HCT116 (cell line): ENCODE measurements at regions not wholly inside any gene's neighbourhood (a gene's known extent, or its start where the extent isn't known, plus 50 kb on each side); places are given as distances from the start of the nearest gene placed in this dataset.

Source experiments
- POLR2A ChIP-seq: IDR thresholded peaks from 2 replicates; pipeline ENCODE4 v1.7.0; 2011; ENCODE audit warnings: borderline replicate concordance; ENCODE audit not compliant: insufficient read depth, insufficient read length; ENCODE audit errors: extremely low read depth
- TF ChIP-seq, protein P1 (sequence below), 3 experiments: fragments of 200-600 bp in 1 of 3; sonication (generic) in 1 of 3; IDR thresholded peaks in 2 of 3; conservative IDR thresholded peaks in 1 of 3; 2 replicates each; pipeline ENCODE4 v1.5.1; 2012 to 2017; ENCODE audit warnings: low read depth in 2 of 3, low read length in 2 of 3, antibody characterized with exemption in 1 of 3, borderline replicate concordance in 1 of 3, control low read depth in 1 of 3, mild to moderate bottlenecking in 1 of 3, mixed read lengths in 1 of 3, mixed run types in 1 of 3, moderate library complexity in 1 of 3; ENCODE audit not compliant: insufficient read depth in 1 of 3

DNA sequence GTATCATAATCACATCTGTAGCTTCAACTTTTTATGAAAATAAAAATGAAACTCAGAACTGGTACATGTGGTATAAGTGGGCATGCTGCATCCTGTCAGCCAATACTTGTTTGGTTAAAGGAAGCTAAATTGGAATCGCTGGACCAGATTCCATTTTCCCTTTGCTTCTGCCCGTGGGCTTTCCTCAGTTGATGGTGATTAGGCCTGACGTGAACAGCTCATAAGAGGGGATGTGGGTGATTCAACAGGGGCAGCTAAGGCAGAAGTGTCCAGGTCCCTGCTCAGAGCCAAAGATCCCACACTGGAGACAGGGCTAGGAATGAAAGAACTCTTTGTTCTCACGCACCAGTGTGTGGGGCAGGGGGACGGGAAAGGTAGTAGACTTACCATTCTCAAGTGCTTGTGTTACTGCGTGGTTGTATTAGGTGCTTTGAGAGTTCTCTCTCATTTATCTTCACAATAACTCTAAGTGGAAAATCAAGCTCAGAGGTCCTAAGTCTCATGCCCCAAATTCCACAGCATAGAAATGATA, 63.2 kb upstream of the GUCY1A1 start:
- TF ChIP-seq, protein P1, sequence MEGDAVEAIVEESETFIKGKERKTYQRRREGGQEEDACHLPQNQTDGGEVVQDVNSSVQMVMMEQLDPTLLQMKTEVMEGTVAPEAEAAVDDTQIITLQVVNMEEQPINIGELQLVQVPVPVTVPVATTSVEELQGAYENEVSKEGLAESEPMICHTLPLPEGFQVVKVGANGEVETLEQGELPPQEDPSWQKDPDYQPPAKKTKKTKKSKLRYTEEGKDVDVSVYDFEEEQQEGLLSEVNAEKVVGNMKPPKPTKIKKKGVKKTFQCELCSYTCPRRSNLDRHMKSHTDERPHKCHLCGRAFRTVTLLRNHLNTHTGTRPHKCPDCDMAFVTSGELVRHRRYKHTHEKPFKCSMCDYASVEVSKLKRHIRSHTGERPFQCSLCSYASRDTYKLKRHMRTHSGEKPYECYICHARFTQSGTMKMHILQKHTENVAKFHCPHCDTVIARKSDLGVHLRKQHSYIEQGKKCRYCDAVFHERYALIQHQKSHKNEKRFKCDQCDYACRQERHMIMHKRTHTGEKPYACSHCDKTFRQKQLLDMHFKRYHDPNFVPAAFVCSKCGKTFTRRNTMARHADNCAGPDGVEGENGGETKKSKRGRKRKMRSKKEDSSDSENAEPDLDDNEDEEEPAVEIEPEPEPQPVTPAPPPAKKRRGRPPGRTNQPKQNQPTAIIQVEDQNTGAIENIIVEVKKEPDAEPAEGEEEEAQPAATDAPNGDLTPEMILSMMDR (IDR thresholded peaks at IDR 0.05 in 2 of 3, conservative IDR thresholded peaks at IDR 0.05 in 1 of 3; ENCODE audit: borderline replicate concordance in 1 of 3, insufficient read depth in 1 of 3, low read depth in 2 of 3, low read length in 2 of 3) = no peak
- no peak for TF ChIP-seq POLR2A
